ENCODE measurements at regions not wholly inside any gene's neighbourhood (a gene's known extent, or its start where the extent isn't known, plus 50 kb on each side); places are given as distances from the start of the nearest gene placed in this dataset.
"Not testable (repeated sequence)": the region's sequence is repeated elsewhere in the genome, so short reads cannot be mapped to it uniquely, and the experiment has no call there.

- no peaks in the 10 kb centered on the region for H3K36me3 ChIP-seq (replicated peaks; ENCODE audit: control insufficient read depth, insufficient read depth, low read length)
- no peak overlapping the region for H3K4me3 ChIP-seq (ENCODE audit: insufficient read depth, low read depth, low read length)
- DNase-seq: no peak
- no peaks in the 10 kb centered on the region for H3K27me3 ChIP-seq (ENCODE audit: control insufficient read depth, insufficient read depth, low read length)
These were observed 468.4 kb upstream of the STXBP6 start for GRCh38 chr14:25518364-25518763.

DNA sequence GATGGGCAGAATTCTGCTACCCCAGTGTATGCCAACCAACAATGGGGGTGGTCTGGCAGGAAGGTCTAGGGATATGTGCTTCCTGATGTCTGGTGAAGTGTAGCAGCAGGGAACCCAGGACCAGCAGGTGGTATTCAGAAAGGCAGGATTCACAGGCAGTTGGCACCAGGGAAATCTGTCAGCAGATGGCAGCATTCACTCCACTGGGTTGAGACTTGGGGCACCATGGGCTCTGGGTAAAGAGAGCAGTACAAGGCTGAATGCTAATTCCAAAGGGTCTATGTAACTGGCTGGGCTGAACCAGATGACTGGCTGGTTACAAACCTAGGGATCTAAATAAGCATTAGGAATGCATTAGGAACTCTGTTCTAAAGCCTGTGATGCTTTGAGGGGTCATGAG lies 466.9 kb upstream of the STXBP6 start:
- DNase-seq: peak; percentile 59
- Histone ChIP-seq H3K27me3 (ENCODE audit: control insufficient read depth, insufficient read depth, low read length) (no peaks in the 10 kb centered on the region), H3K36me3 (replicated peaks; ENCODE audit: control insufficient read depth, insufficient read depth, low read length) (no peaks in the 10 kb centered on the region), H3K4me3 (ENCODE audit: insufficient read depth, low read depth, low read length) (no peak overlapping the region)

DNA sequence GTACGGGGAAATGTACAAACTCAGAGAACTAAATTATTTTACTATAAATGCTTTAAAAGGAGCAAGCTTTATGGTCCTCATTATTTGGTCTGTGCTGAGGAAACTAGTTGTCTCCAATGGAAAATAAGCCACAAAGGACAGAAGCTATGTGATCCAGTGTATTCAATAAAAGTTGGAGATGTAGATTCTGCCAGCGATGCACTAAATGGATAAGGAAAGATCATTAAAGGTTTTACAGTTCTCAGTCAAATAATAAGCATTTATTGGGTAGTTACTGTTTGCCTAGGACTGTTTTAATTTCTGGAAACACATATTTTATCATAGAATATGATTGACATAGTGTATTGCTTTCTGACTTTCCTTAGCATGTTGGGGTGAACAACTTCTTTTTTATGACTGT lies 458.9 kb upstream of the STXBP6 start:
- no peak overlapping the region for H3K4me3 ChIP-seq (ENCODE audit: insufficient read depth, low read depth, low read length)
- H3K36me3 ChIP-seq (replicated peaks; ENCODE audit: control insufficient read depth, insufficient read depth, low read length): no peaks in the 10 kb centered on the region
- no peaks in the 10 kb centered on the region for H3K27me3 ChIP-seq (ENCODE audit: control insufficient read depth, insufficient read depth, low read length)
- DNase-seq: no peak

DNA sequence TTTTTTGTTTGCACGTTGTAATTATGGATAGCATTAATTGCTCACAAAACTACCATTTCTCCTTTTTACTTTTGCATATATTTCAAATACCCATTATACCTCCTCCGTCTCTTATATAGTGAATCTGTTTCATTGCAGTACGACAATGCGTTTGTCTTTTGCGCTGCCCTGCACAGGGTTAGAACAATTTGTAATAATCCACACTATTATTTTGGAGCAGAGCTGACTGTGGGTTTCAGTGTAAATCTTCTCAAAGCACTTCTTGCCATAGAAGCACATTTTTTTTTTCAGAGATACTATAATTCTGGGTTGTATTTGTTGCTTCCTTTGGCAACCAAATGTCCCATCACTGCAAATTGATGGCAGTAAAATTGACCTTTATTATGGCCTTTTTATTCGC lies 451.8 kb upstream of the STXBP6 start:
- Histone ChIP-seq H3K4me3 (ENCODE audit: insufficient read depth, low read depth, low read length) (no peak overlapping the region), H3K36me3 (replicated peaks; ENCODE audit: control insufficient read depth, insufficient read depth, low read length) (no peaks in the 10 kb centered on the region), H3K27me3 (ENCODE audit: control insufficient read depth, insufficient read depth, low read length) (no peaks in the 10 kb centered on the region)
- DNase-seq: no peak

DNA sequence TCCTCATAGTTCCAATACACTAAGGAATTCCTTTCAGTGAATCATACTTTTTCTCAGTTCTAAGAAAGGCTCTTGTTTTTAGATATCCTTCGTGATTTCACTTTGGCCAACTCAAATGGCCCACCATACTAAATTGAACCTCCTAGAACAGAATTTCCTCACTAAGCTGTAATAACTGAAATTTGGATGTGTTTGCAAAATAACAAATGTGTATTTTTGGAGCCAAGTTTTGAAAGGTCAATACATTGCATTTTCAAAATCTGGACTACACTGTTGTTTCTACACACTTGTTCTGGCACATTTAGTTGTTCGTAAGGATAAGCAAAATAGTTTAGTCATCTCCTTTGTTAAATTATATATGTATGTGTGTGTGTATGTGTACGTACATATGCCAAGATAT lies 439.0 kb upstream of the STXBP6 start:
- no peak for DNase-seq
- Histone ChIP-seq H3K27me3 (ENCODE audit: control insufficient read depth, insufficient read depth, low read length) (no peaks in the 10 kb centered on the region), H3K36me3 (replicated peaks; ENCODE audit: control insufficient read depth, insufficient read depth, low read length) (no peaks in the 10 kb centered on the region), H3K4me3 (ENCODE audit: insufficient read depth, low read depth, low read length) (no peak overlapping the region)

DNA sequence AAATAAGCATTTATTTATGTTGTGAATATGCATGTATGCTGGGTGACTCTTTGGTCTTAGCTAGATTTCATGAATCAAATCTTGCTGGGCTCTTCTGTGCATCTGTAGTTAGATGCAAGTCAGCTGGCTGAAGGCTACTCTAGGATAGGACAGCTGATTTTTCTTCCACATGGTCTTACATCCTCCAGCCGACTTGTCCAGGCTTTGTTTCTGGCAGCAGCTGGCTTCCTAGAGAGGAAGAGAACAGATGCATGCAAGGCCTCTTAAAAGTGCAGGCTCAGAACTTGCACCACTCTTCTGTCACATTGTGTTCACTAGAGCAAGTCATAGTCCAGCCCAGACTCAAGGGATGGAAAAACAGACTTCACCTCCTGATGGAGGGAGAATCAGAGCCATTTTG lies 435.4 kb upstream of the STXBP6 start:
- DNase-seq: no peak
- H3K27me3 ChIP-seq (ENCODE audit: control insufficient read depth, insufficient read depth, low read length): no peaks in the 10 kb centered on the region

GRCh38 chr14:25484906-25485305 lies 435.0 kb upstream of the STXBP6 start:
- DNase-seq: no peak
- Histone ChIP-seq H3K27me3 (ENCODE audit: control insufficient read depth, insufficient read depth, low read length) (no peaks in the 10 kb centered on the region), H3K4me3 (ENCODE audit: insufficient read depth, low read depth, low read length) (no peak overlapping the region), H3K36me3 (replicated peaks; ENCODE audit: control insufficient read depth, insufficient read depth, low read length) (no peaks in the 10 kb centered on the region)

More for the DNA sequence above, 435.4 kb upstream of the STXBP6 start:
- Histone ChIP-seq H3K36me3 (replicated peaks; ENCODE audit: control insufficient read depth, insufficient read depth, low read length) (no peaks in the 10 kb centered on the region), H3K4me3 (ENCODE audit: insufficient read depth, low read depth, low read length) (no peak overlapping the region)

DNA sequence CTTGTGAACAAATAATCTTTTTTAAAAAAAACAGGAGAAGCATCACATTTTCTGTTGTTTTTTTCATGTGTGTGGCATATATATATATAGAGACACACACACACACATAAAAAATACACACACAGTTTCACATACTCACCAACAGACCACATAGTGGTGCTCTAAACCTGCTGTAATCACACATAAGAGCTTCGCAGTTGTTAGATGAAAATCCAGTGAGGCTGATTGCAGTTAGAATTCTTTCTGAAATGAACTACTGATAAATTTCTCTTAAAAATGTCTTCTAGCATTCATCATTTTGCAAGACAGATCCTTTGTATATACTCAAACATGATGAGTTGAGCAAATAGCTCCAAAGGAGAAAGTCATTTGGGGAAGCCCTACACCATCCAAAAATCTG lies 434.3 kb upstream of the STXBP6 start:
- Histone ChIP-seq H3K27me3 (ENCODE audit: control insufficient read depth, insufficient read depth, low read length) (no peaks in the 10 kb centered on the region), H3K4me3 (ENCODE audit: insufficient read depth, low read depth, low read length) (no peak overlapping the region), H3K36me3 (replicated peaks; ENCODE audit: control insufficient read depth, insufficient read depth, low read length) (no peaks in the 10 kb centered on the region)
- no peak for DNase-seq

GRCh38 chr14:25477316-25478098 lies 427.6 kb upstream of the STXBP6 start:
- Histone ChIP-seq H3K4me3 (ENCODE audit: insufficient read depth, low read depth, low read length) (no peak overlapping the region), H3K27me3 (ENCODE audit: control insufficient read depth, insufficient read depth, low read length) (no peaks in the 10 kb centered on the region), H3K36me3 (replicated peaks; ENCODE audit: control insufficient read depth, insufficient read depth, low read length) (no peaks in the 10 kb centered on the region)
- DNase-seq: no peak

DNA sequence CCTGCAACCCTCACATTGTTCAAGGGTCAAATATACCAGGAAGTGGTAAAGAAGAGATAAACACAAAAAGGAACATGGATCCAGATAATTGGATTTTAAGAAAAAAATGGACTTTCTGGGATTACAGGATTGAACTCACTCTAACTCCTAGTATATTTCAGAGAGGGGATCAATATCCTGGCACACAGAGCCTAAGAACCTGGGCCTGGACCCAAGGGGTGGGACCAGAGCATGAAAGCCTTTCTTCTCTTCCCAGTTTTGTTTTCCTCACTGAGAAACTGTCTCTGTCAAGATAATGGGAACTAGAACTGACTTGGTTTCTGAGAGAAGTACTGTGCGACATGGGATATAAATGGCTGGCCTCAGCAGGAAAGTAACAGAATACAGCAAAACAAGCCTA lies 422.8 kb upstream of the STXBP6 start:
- no peak for DNase-seq
- Histone ChIP-seq H3K4me3 (ENCODE audit: insufficient read depth, low read depth, low read length) (no peak overlapping the region), H3K36me3 (replicated peaks; ENCODE audit: control insufficient read depth, insufficient read depth, low read length) (no peaks in the 10 kb centered on the region)

GRCh38 chr14:25464772-25465171 lies 414.8 kb upstream of the STXBP6 start:
- H3K4me3 ChIP-seq (ENCODE audit: insufficient read depth, low read depth, low read length): no peak overlapping the region
- no peaks in the 10 kb centered on the region for H3K36me3 ChIP-seq (replicated peaks; ENCODE audit: control insufficient read depth, insufficient read depth, low read length)
- H3K27me3 ChIP-seq (ENCODE audit: control insufficient read depth, insufficient read depth, low read length): no peaks in the 10 kb centered on the region
- no peak for DNase-seq

More for the DNA sequence above, 422.8 kb upstream of the STXBP6 start:
- H3K27me3 ChIP-seq (ENCODE audit: control insufficient read depth, insufficient read depth, low read length): no peaks in the 10 kb centered on the region

GRCh38 chr14:25464078-25464477 lies 414.1 kb upstream of the STXBP6 start:
- Histone ChIP-seq H3K36me3 (replicated peaks; ENCODE audit: control insufficient read depth, insufficient read depth, low read length) (no peaks in the 10 kb centered on the region), H3K27me3 (ENCODE audit: control insufficient read depth, insufficient read depth, low read length) (no peaks in the 10 kb centered on the region), H3K4me3 (ENCODE audit: insufficient read depth, low read depth, low read length) (no peak overlapping the region)
- DNase-seq: no peak

DNA sequence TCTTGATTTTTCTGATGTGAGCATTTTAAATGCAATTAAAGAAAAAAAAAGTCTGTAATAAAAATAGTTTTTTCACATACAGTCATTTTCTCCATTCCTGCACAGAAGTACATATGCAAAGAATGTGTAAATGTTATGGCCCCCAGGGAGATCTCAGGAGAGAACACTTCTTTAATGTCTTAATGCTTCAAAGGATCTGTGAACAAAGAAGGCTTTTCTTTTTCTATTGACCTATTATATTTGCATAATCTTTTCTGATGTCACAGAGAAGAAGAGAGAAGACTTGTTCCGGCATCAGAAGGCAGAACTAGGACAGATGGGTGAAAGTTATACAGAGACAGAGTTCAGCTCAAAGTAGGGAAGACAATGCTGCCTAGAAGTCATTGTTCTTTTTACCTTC lies 413.5 kb upstream of the STXBP6 start:
- no peaks in the 10 kb centered on the region for H3K36me3 ChIP-seq (replicated peaks; ENCODE audit: control insufficient read depth, insufficient read depth, low read length)
- no peaks in the 10 kb centered on the region for H3K27me3 ChIP-seq (ENCODE audit: control insufficient read depth, insufficient read depth, low read length)

GRCh38 chr14:25461780-25462179 lies 411.8 kb upstream of the STXBP6 start:
- DNase-seq: no peak
- Histone ChIP-seq H3K36me3 (replicated peaks; ENCODE audit: control insufficient read depth, insufficient read depth, low read length) (no peaks in the 10 kb centered on the region), H3K27me3 (ENCODE audit: control insufficient read depth, insufficient read depth, low read length) (no peaks in the 10 kb centered on the region), H3K4me3 (ENCODE audit: insufficient read depth, low read depth, low read length) (no peak overlapping the region)

More for the DNA sequence above, 413.5 kb upstream of the STXBP6 start:
- no peak for DNase-seq
- no peak overlapping the region for H3K4me3 ChIP-seq (ENCODE audit: insufficient read depth, low read depth, low read length)

GRCh38 chr14:25444381-25444780 lies 394.4 kb upstream of the STXBP6 start:
- no peaks in the 10 kb centered on the region for H3K36me3 ChIP-seq (replicated peaks; ENCODE audit: control insufficient read depth, insufficient read depth, low read length)
- H3K27me3 ChIP-seq (ENCODE audit: control insufficient read depth, insufficient read depth, low read length): no peaks in the 10 kb centered on the region
- H3K4me3 ChIP-seq (ENCODE audit: insufficient read depth, low read depth, low read length): no peak overlapping the region
- DNase-seq: no peak

- H3K4me3 ChIP-seq (ENCODE audit: insufficient read depth, low read depth, low read length); H3K36me3 ChIP-seq (replicated peaks; ENCODE audit: control insufficient read depth, insufficient read depth, low read length); DNase-seq; H3K27me3 ChIP-seq (ENCODE audit: control insufficient read depth, insufficient read depth, low read length): not testable (repeated sequence)
These were observed 390.4 kb upstream of the STXBP6 start for GRCh38 chr14:25440382-25440781.
